CD14-positive monocyte (primary cell): ENCODE measurements at regions not wholly inside any gene's neighbourhood (a gene's known extent, or its start where the extent isn't known, plus 50 kb on each side); places are given as distances from the start of the nearest gene placed in this dataset.

Experiments used
- DNase-seq, 3 donors: peaks; one replicate each; pipeline ENCODE4 v3.0.0-alpha.2; 2011 to 2022
- H2AFZ ChIP-seq: 2 replicates; pipeline ENCODE4 v1.6.0; 2012; ENCODE audit warnings: mild to moderate bottlenecking, low read depth, low read length, inconsistent platforms; ENCODE audit not compliant: insufficient read depth, poor library complexity, severe bottlenecking
- H3K27ac ChIP-seq, 2 donors: 1 replicate in 1 of 2; 2 replicates in 1 of 2; pipeline ENCODE4 v1.5.1; 2012 to 2013; ENCODE audit warnings: low read length in 2 of 2, control low read depth in 1 of 2, inconsistent platforms in 1 of 2, low read depth in 1 of 2, mild to moderate bottlenecking in 1 of 2
- H3K27me3 ChIP-seq, 2 donors: one replicate each; pipeline versions ENCODE4 v1.6.0 to v1.6.1; 2011 to 2013; ENCODE audit warnings: low read length in 2 of 2; ENCODE audit not compliant: control insufficient read depth in 2 of 2, insufficient read depth in 2 of 2
- H3K36me3 ChIP-seq, 2 donors: replicated peaks in 1 of 2; 1 replicate in 1 of 2; 2 replicates in 1 of 2; pipeline versions ENCODE4 v1.5.1 to v1.6.1; 2012 to 2013; ENCODE audit warnings: low read length in 2 of 2, control low read depth in 1 of 2, inconsistent platforms in 1 of 2, mild to moderate bottlenecking in 1 of 2; ENCODE audit not compliant: insufficient read depth in 2 of 2, control insufficient read depth in 1 of 2
- H3K4me1 ChIP-seq, 2 donors: 1 replicate in 1 of 2; 2 replicates in 1 of 2; pipeline versions ENCODE4 v1.5.1 to v1.6.1; 2012 to 2013; ENCODE audit warnings: low read length in 2 of 2, control low read depth in 1 of 2, inconsistent platforms in 1 of 2, mild to moderate bottlenecking in 1 of 2, moderate library complexity in 1 of 2; ENCODE audit not compliant: insufficient read depth in 2 of 2, control insufficient read depth in 1 of 2
- H3K4me2 ChIP-seq: replicated peaks from 2 replicates; pipeline ENCODE3; 2012; ENCODE audit warnings: low read length, moderate library complexity, mild to moderate bottlenecking; ENCODE audit not compliant: poor library complexity, severe bottlenecking; ENCODE audit errors: extremely low read depth
- H3K4me3 ChIP-seq, 3 experiments: fragments of 200-600 bp in 1 of 3; sonication (generic) in 1 of 3; replicated peaks in 1 of 3; 1 replicate in 2 of 3; 2 replicates in 1 of 3; pipeline ENCODE4 v1.5.1; 2011 to 2013; ENCODE audit warnings: low read length in 3 of 3, mild to moderate bottlenecking in 3 of 3, control low read depth in 2 of 3, low read depth in 2 of 3, inconsistent platforms in 1 of 3, moderate library complexity in 1 of 3
- H3K79me2 ChIP-seq: 2 replicates; pipeline ENCODE4 v1.6.0; 2012; ENCODE audit warnings: mild to moderate bottlenecking, control low read depth, inconsistent platforms, low read length, moderate library complexity; ENCODE audit not compliant: insufficient read depth
- H3K9ac ChIP-seq: 2 replicates; pipeline ENCODE4 v1.6.0; 2017; ENCODE audit warnings: low read length, mild to moderate bottlenecking; ENCODE audit not compliant: insufficient read depth, poor library complexity, severe bottlenecking
- H3K9me3 ChIP-seq, 2 donors: replicated peaks in 1 of 2; 1 replicate in 1 of 2; 2 replicates in 1 of 2; pipeline versions ENCODE4 v1.5.1 to v1.6.1; 2012 to 2013; ENCODE audit warnings: low read length in 2 of 2, control low read depth in 1 of 2; ENCODE audit not compliant: control insufficient read depth in 1 of 2, insufficient read depth in 1 of 2
- H4K20me1 ChIP-seq: 2 replicates; pipeline ENCODE4 v1.6.0; 2012; ENCODE audit warnings: mild to moderate bottlenecking, low read length, control low read depth, moderate library complexity; ENCODE audit not compliant: insufficient read depth
- H3K27ac Mint-ChIP-seq, 7 donors: one replicate each; pipeline ENCODE4 v1.8.0; 2020; ENCODE audit warnings: mild to moderate bottlenecking in 7 of 7, mixed read lengths in 7 of 7, moderate library complexity in 6 of 7, inconsistent platforms in 2 of 7
- H3K27me3 Mint-ChIP-seq, 3 donors: one replicate each; pipeline ENCODE4 v1.8.0; 2021 to 2022; ENCODE audit warnings: low read depth in 3 of 3, mild to moderate bottlenecking in 3 of 3, mixed read lengths in 3 of 3, moderate library complexity in 3 of 3, inconsistent platforms in 1 of 3
- H3K36me3 Mint-ChIP-seq, 2 donors: one replicate each; pipeline ENCODE4 v1.8.0; 2020; ENCODE audit warnings: mixed read lengths in 2 of 2, inconsistent platforms in 1 of 2, mild to moderate bottlenecking in 1 of 2
- H3K4me1 Mint-ChIP-seq: one replicate; pipeline ENCODE4 v1.8.0; 2020; ENCODE audit warnings: mild to moderate bottlenecking, mixed read lengths
- H3K4me3 Mint-ChIP-seq, 2 donors: one replicate each; pipeline ENCODE4 v1.8.0; 2020; ENCODE audit warnings: mild to moderate bottlenecking in 2 of 2, mixed read lengths in 2 of 2, moderate library complexity in 1 of 2
- H3K9me3 Mint-ChIP-seq, 7 donors: one replicate each; pipeline ENCODE4 v1.8.0; 2020 to 2022; ENCODE audit warnings: mixed read lengths in 7 of 7, mild to moderate bottlenecking in 6 of 7, moderate library complexity in 6 of 7, inconsistent platforms in 2 of 7
- WGBS: methylation state at CpG from one replicate; pipeline ENCODE4 v1.1.5; 2013; ENCODE audit warnings: missing lambda C conversion rate; ENCODE audit not compliant: insufficient coverage; 5-methylcytosine and 5-hydroxymethylcytosine counted together
- intact Hi-C, 2 donors: fragments of 100-400 bp; cut with micrococcal nuclease; formaldehyde crosslinking; loops; one replicate each; pipeline versions ENCODE4 v1.15.0 to v1.15.1; 2023
- TF ChIP-seq, protein P1 (sequence below): fragments of 200-600 bp; IDR thresholded peaks from one replicate; pipeline ENCODE4 v1.8.0; 2022; ENCODE audit warnings: antibody characterized with exemption, mild to moderate bottlenecking

DNA sequence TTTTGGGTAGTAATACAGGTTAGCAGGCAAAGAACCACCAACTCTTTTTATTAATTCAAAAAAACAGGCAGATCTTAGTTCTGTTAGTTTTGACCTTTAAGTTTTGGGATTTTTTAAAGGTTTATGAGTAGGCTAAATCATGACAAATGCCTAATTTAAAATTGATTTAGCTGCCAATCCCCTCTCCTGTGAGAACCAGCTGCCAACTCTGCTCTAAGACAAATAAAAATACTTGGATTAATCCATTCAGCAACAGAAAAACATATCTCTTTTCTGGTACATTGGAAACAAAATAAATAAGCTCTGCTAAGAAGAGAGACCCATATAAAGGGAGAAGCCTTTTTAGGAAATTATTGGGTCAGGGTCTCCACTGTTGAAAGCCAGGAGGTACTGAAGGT lies 160.8 kb downstream of the NTMT2 start:
- Histone ChIP-seq H3K27me3 (no peaks in the 10 kb centered on the region), H3K27ac (no peak overlapping the region), H3K79me2 (no peaks in the 10 kb centered on the region), H4K20me1 (no peaks in the 10 kb centered on the region), H3K36me3 (no peaks in the 10 kb centered on the region), H3K9me3 (peaks cover 4 to 6% of the 10 kb centered on the region in 2 donors), H2AFZ (no peak overlapping the region), H3K9ac (no peak overlapping the region), H3K4me1 (no peaks in the 10 kb centered on the region), H3K4me2 (no peak overlapping the region), H3K4me3 (no peak overlapping the region)
- Mint-ChIP-seq H3K27me3 (no peaks in the 10 kb centered on the region), H3K9me3 (peaks cover 0 to 6% (median 4%) of the 10 kb centered on the region in 7 donors), H3K4me1 (no peaks in the 10 kb centered on the region), H3K4me3 (no peak overlapping the region), H3K27ac (no peak overlapping the region), H3K36me3 (no peaks in the 10 kb centered on the region)
- intact Hi-C loops = no loop called here
- TF ChIP-seq, protein P1, sequence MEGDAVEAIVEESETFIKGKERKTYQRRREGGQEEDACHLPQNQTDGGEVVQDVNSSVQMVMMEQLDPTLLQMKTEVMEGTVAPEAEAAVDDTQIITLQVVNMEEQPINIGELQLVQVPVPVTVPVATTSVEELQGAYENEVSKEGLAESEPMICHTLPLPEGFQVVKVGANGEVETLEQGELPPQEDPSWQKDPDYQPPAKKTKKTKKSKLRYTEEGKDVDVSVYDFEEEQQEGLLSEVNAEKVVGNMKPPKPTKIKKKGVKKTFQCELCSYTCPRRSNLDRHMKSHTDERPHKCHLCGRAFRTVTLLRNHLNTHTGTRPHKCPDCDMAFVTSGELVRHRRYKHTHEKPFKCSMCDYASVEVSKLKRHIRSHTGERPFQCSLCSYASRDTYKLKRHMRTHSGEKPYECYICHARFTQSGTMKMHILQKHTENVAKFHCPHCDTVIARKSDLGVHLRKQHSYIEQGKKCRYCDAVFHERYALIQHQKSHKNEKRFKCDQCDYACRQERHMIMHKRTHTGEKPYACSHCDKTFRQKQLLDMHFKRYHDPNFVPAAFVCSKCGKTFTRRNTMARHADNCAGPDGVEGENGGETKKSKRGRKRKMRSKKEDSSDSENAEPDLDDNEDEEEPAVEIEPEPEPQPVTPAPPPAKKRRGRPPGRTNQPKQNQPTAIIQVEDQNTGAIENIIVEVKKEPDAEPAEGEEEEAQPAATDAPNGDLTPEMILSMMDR = no peak
- DNase-seq = no peak

GRCh38 chr1:170306948-170307347 lies 161.2 kb downstream of the NTMT2 start:
- H3K4me1 Mint-ChIP-seq = no peaks in the 10 kb centered on the region
- intact Hi-C loops = no loop called here
- H3K4me2 ChIP-seq = no peak overlapping the region
- H3K79me2 ChIP-seq = no peaks in the 10 kb centered on the region
- H3K9ac ChIP-seq = no peak overlapping the region
- no peaks in the 10 kb centered on the region for H3K36me3 ChIP-seq
- H3K36me3 Mint-ChIP-seq = no peaks in the 10 kb centered on the region
- TF ChIP-seq, protein P1 = no peak
- DNase-seq = no peak
- H3K4me3 ChIP-seq = no peak overlapping the region
- no peaks in the 10 kb centered on the region for H4K20me1 ChIP-seq
- peaks cover 0 to 6% (median 4%) of the 10 kb centered on the region in 7 donors for H3K9me3 Mint-ChIP-seq
- H3K9me3 ChIP-seq = peaks cover 4 to 6% of the 10 kb centered on the region in 2 donors
- no peak overlapping the region for H3K27ac Mint-ChIP-seq
- no peak overlapping the region for H2AFZ ChIP-seq
- no CpG with 5 or more reads among the region's 2 CpGs for WGBS
- no peaks in the 10 kb centered on the region for H3K27me3 Mint-ChIP-seq
- no peak overlapping the region for H3K4me3 Mint-ChIP-seq
- no peaks in the 10 kb centered on the region for H3K4me1 ChIP-seq
- H3K27me3 ChIP-seq = no peaks in the 10 kb centered on the region
- no peak overlapping the region for H3K27ac ChIP-seq
